Cardiac septum (tissue), 1 donor: ENCODE measurements at regions not wholly inside any gene's neighbourhood (a gene's known extent, or its start where the extent isn't known, plus 50 kb on each side); places are given as distances from the start of the nearest gene placed in this dataset.
"Not testable (repeated sequence)": the region's sequence is repeated elsewhere in the genome, so short reads cannot be mapped to it uniquely, and the experiment has no call there.

ENCODE experiments used
- DNase-seq: peaks from one replicate; pipeline ENCODE4 v3.0.0-alpha.2; 2020; ENCODE audit warnings: low spot score
- intact Hi-C: fragments of 100-400 bp; cut with DNase I; formaldehyde crosslinking; loops from one replicate; pipeline ENCODE4 v1.14.0; 2022
- donor health status: DM: no; HTN: no; CAD: no.

DNA sequence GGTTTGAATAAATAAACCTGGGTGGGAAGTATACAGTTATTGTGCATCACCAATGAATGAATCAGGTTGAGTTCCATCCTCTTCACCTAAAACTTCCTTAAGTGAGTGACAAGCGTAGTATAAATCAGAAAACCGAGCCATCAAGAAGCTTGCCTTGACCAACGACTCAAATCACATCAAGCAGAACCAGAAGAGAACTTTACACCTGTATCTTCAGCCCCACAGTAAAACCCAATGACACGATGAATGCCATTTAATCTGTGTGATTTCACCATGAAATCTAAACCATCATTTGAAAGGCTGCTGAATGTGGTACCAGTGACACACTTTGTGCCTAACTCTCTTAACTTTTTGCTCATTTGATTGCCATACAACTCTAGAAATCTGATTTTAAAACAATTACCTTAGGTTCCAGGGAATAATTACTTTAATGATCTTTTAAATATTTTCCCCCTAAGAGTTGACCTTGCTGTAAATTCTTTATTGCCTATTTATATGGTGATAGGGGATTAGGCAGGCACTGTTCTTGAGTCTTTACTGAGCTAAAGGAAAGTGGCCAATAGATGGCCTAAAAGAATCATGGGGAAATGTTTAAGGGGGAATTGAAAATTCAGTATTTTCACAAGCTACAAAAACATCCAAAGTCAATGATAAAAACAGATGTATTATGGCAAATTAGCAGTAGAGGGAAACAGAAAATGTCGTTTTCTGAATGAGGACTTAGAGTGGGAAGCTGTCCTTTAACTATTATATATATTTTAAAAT, 152.0 kb upstream of the EYA4 start:
- DNase-seq: no peak
- intact Hi-C loops: no loop called here

- no peak for DNase-seq
These were observed 149.0 kb upstream of the EYA4 start for GRCh38 chr6:133092199-133092598.

GRCh38 chr6:133092771-133093170, 148.4 kb upstream of the EYA4 start:
- intact Hi-C loops: no loop called here
- DNase-seq: no peak

More at GRCh38 chr6:133092199-133092598, 149.0 kb upstream of the EYA4 start:
- intact Hi-C loops: no loop called here

GRCh38 chr6:133093211-133093610, 147.9 kb upstream of the EYA4 start:
- DNase-seq, intact Hi-C loops: not testable (repeated sequence)

GRCh38 chr6:133093956-133094355, 147.2 kb upstream of the EYA4 start:
- intact Hi-C loops: no loop called here
- no peak for DNase-seq

DNA sequence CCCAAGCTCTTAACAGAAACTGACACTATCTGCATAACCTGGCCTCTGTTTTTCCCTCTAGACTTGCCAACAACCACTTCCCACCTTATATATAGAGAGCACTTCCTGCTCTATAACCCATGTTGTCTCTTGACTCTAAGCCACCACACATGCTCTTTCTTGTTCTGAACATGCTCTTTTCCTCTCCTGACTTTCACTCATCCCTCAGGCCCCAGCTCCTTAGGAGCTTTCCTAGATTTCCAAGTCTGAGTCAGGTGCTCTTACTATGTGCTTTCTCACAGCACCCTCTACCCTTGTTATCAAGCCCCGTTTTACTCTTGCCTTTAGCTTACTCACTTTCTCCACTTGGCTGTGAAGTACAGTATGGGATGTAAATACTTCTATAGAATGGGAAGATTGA, 143.9 kb upstream of the EYA4 start:
- DNase-seq: no peak
- intact Hi-C loops: no loop called here

DNA sequence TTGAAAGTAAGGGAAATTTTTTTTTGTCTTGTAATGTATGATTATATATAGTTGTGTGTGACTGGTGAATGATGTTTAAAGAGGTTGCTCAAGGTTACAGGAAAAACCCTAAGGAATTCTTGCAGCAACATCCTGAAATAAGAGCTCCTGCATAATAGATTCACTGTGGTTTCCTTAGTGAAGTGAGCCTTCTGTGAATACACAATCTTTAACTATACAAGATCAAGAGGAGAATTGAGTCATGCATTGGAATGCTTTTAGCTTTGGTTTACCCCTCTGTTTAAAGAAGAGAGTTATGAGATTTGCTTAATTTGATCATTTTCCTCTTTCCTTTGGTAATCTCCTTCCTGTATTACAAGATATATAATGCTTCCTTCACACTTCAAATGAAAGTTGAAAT, 141.6 kb upstream of the EYA4 start:
- DNase-seq: no peak

GRCh38 chr6:133100865-133101264, 140.3 kb upstream of the EYA4 start:
- DNase-seq: no peak
- intact Hi-C loops: no loop called here

More for the DNA sequence above, 141.6 kb upstream of the EYA4 start:
- intact Hi-C loops: no loop called here

DNA sequence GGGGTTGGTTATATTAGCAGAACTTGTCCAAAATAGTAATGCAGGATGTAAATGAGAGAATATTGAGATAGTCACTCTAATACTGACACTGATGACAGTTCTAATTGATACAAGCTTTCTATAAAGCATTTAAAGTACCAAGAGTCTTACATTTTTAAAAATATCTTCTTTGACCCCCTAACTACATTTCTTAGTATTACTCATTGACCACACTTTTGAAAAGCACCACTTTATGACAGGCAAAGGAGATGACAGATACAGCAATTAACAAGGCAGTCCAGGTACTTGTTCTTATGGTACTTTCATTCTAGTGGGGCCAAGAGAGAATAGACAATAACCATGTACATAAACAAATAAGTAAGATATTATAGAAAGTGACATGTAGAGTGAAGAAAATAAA, 139.4 kb upstream of the EYA4 start:
- DNase-seq: no peak
- intact Hi-C loops: no loop called here

DNA sequence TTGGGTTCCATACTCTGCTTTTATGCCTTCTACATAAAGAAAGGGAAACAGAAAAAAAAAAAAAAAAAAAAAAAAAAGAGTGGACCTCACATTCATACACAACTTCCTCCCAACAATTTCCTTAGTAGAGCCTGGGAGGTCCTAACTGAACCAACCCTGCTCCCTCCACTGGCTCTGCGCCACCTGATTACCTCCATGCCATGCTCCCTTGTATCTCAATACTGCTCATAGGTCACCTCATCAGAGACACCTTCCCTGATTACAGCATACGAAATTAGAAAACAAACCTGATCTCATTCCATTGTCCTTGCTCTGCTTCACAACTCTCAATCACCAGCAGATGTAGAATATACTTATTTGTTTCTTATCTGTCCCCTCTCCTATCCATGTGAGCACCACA, 134.2 kb upstream of the EYA4 start:
- no peak for DNase-seq
- intact Hi-C loops: no loop called here

GRCh38 chr6:133108419-133108818, 132.7 kb upstream of the EYA4 start:
- intact Hi-C loops: no loop called here
- no peak for DNase-seq

DNA sequence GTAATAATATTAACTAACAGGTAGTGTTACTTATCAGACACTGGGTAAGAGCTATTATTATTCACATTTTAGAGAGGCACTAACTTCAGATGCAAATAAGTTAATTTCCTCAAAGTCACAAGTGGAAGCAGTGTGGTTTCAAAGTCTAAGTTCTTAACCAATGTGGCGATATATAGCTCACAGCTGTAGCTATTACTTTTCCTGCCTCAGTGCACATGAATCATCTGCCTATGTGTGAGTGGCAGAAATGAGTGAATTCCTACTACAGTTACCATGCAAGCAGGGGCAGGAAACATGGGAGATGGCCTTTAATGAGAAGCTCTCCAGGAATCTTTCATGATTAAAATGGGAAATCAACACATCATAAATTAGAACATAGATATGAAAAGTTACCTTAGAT, 126.2 kb upstream of the EYA4 start:
- no peak for DNase-seq
- intact Hi-C loops: no loop called here

DNA sequence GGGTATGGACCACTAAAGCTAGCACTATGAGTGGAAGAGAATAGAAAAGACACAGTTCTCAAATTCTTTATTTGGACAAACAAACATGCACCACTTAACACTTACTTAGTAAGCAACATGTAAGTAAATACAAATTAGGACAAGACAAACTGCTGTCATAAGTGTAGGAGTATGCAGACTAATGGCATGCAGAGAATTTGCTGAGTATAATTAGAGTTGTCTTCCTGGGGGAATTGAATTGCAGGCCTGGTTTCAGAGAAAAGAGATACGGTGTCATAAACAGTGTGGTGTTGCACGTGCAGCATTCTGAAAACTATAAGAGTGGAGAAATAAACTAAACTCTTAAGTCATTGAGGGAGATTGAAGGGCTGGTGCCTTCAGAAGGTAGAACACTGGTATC, 125.2 kb upstream of the EYA4 start:
- no peak for DNase-seq
- intact Hi-C loops: no loop called here

- intact Hi-C loops: loop anchor here (5.0 kb wide), 1 partner anchor 61 kb away; no protein-coding TSS in a partner anchor
- DNase-seq: no peak
These were observed 113.0 kb upstream of the EYA4 start for GRCh38 chr6:133128191-133128590.

- intact Hi-C loops: loop anchor here (5.0 kb wide), 1 partner anchor 62 kb away; no protein-coding TSS in a partner anchor
- DNase-seq: no peak
These were observed 111.6 kb upstream of the EYA4 start for GRCh38 chr6:133129556-133129955.

DNA sequence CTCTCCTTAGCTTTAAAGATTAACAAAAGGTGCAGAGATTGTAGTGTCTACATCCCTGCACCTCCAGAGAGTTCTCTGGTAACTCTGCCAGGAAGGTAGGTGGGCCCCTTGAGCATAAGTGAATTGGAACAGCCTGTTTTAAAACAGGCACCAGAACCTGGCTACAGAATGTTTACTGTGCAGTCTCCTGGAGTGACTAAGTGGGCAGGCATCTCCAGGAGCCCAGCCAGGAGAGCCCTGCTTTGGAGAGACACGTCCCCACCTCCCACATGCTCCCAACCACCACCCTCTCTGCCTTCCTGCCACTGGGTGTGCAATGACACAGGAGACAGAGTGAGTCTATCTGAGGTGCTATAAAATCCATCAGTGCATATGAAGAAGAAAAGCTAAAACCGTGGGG, 110.3 kb upstream of the EYA4 start:
- intact Hi-C loops: loop anchor here (5.0 kb wide), 1 partner anchor 111 kb away; the partner anchor contains the start of gene EYA4
- DNase-seq: peak; percentile 87

DNA sequence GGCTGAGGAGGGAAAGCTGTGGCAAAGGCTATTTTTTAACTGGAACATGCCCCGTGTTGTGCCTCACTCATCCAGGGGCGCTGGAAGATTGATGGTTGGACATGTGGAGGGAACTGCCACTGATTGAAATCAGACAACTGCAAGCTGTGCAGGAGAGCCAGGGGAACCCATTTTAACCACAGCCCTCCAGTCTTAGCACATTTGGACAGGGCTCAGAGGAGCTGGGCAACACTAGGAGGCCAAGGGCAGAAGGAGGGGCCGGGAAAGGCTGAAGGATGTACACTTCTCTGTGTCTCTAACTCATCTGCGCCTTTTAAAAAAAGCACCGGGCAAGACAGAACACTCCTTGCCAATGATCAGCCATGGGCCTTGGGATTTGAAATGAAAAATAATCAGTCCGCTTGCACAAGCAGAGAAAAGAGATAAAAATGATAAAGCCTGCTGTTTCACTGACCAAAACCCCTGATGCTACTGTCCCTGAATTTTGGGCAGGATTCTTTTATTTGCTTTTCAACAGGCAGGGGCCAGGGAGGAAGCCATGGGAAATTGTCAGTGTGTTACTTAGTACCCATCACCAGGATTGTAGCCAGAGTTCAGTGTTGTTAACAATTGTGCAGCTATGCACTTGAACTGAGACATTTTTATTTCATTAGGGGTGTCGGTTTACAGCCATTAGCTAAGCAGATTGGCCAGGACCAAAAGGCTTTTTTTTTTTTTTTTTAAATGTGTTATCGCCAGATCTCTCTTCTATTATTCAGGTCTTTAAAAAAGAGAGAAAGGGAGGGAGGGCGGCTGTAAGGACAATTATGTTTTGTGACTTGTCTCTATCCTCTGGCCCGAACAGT, 109.3 kb upstream of the EYA4 start:
- intact Hi-C loops: loop anchor here (5.0 kb wide), 1 partner anchor 110 kb away; the partner anchor contains the start of gene EYA4
- DNase-seq: no peak

GRCh38 chr6:133132466-133132971, 108.6 kb upstream of the EYA4 start:
- intact Hi-C loops: loop anchor here (5.0 kb wide), 1 partner anchor 110 kb away; the partner anchor contains the start of gene EYA4
- no peak for DNase-seq

DNA sequence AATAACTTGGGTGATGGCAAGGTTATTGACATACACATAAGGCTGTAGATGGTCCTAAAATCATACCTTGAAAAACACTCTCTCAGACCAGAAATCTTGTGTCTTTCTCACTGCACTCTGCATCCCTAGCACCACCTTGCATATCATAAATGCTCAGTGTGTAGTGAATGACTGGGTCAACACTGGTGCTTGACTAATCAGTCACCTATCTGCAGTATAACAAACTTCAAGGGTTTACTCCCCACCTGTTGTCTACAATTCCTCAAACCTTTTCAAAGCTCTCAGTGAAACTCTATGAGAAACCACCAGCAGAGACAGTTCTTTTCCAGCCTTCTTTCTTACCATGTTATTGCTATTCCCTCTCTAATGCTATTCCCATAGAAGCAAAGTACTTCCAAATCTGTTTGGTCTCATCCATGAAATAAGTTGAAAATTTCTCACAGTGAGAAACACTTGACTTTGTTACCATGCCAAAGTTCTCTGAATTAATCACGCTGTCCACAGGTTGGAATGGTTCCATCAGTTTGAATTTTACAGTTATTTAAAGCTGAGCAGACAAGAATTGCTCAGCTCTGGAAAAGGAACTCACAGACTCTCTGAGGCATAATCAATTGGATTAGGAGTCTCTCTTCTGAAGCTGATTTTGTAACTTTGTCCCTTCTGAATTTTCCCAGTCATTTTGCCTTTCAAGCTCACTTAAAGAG, 104.8 kb upstream of the EYA4 start:
- intact Hi-C loops: no loop called here
- DNase-seq: no peak
